CD8-positive, alpha-beta memory T cell (primary cell): ENCODE measurements at regions not wholly inside any gene's neighbourhood (a gene's known extent, or its start where the extent isn't known, plus 50 kb on each side); places are given as distances from the start of the nearest gene placed in this dataset.

ENCODE experiments used
- CTCF ChIA-PET: fragments of 350-600 bp; sonication (Branson Sonifier 250); formaldehyde crosslinking; loops from one replicate; lab custom pipeline; 2021; ENCODE audit warnings: antibody characterized with exemption; lab: Charles Lee
- POLR2A ChIA-PET: fragments of 350-600 bp; sonication (Branson Sonifier 250); formaldehyde crosslinking; loops from one replicate; lab custom pipeline; 2021; ENCODE audit warnings: antibody characterized with exemption; lab: Charles Lee
- DNase-seq, 5 donors: peaks; one replicate each; pipeline versions ENCODE4 v3.0.0 to v3.0.0-alpha.2; 2020 to 2022; ENCODE audit warnings: mixed read lengths in 1 of 5
- H3K27ac ChIP-seq: one replicate; pipeline ENCODE4 v1.7.0; 2013; ENCODE audit warnings: low read depth, mild to moderate bottlenecking, low read length, moderate library complexity
- H3K27me3 ChIP-seq: 2 replicates; pipeline ENCODE4 v1.7.0; 2013; ENCODE audit warnings: low read length, mild to moderate bottlenecking; ENCODE audit not compliant: insufficient read depth, poor library complexity, severe bottlenecking
- H3K36me3 ChIP-seq: 2 replicates; pipeline ENCODE4 v1.7.0; 2013; ENCODE audit warnings: mild to moderate bottlenecking, low read length, moderate library complexity; ENCODE audit not compliant: insufficient read depth
- H3K4me1 ChIP-seq: 2 replicates; pipeline ENCODE4 v1.7.0; 2013; ENCODE audit warnings: mild to moderate bottlenecking, low read length, moderate library complexity; ENCODE audit not compliant: insufficient read depth
- H3K4me3 ChIP-seq: 2 replicates; pipeline ENCODE4 v1.7.0; 2013; ENCODE audit warnings: mild to moderate bottlenecking, low read length
- H3K9me3 ChIP-seq: 2 replicates; pipeline ENCODE4 v1.7.0; 2013; ENCODE audit warnings: mild to moderate bottlenecking, low read length
- H3K27ac Mint-ChIP-seq, 8 donors: one replicate each; pipeline ENCODE4 v1.8.0; 2020 to 2021; ENCODE audit warnings: mixed read lengths in 8 of 8, mild to moderate bottlenecking in 6 of 8, inconsistent platforms in 3 of 8, moderate library complexity in 3 of 8
- H3K27me3 Mint-ChIP-seq, 2 donors: one replicate each; pipeline ENCODE4 v1.8.0; 2020 to 2021; ENCODE audit warnings: mixed read lengths in 2 of 2, mild to moderate bottlenecking in 1 of 2, moderate library complexity in 1 of 2
- H3K36me3 Mint-ChIP-seq, 3 donors: one replicate each; pipeline ENCODE4 v1.8.0; 2020 to 2021; ENCODE audit warnings: mixed read lengths in 3 of 3, inconsistent platforms in 1 of 3, mild to moderate bottlenecking in 1 of 3
- H3K4me1 Mint-ChIP-seq, 3 donors: one replicate each; pipeline ENCODE4 v1.8.0; 2020 to 2021; ENCODE audit warnings: mixed read lengths in 3 of 3, inconsistent platforms in 1 of 3, mild to moderate bottlenecking in 1 of 3
- H3K4me3 Mint-ChIP-seq, 7 donors: one replicate each; pipeline ENCODE4 v1.8.0; 2020 to 2021; ENCODE audit warnings: mixed read lengths in 7 of 7, mild to moderate bottlenecking in 6 of 7, moderate library complexity in 4 of 7, inconsistent platforms in 2 of 7
- H3K9me3 Mint-ChIP-seq, 5 donors: one replicate each; pipeline ENCODE4 v1.8.0; 2020 to 2022; ENCODE audit warnings: mixed read lengths in 5 of 5, mild to moderate bottlenecking in 3 of 5, moderate library complexity in 2 of 5, inconsistent platforms in 1 of 5

DNA sequence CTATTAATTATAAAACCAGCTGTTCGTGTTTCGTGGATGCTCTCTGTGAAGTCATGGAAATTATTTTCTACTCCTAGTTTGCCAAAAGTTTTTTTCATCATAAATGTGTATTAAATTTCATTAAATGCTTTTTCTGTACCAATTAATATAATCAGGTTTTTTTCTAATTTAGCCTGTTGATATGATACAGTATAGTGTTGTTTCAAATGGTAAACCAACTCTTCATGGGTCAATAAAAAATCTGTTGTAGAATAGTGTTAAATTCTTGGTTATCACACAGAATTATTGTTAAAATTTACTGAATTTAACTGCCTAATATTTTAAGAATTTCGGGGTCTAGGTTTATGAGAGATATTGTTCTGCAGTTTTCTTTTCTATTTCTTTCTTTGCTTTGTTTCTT is 505.9 kb upstream of the MANEA start:
- H3K27me3 Mint-ChIP-seq: no peaks in the 10 kb centered on the region
- H3K4me3 Mint-ChIP-seq: no peak overlapping the region
- no peaks in the 10 kb centered on the region for H3K4me1 Mint-ChIP-seq
- Histone ChIP-seq H3K27me3 (no peaks in the 10 kb centered on the region), H3K4me1 (no peaks in the 10 kb centered on the region), H3K27ac (no peak overlapping the region), H3K36me3 (no peaks in the 10 kb centered on the region), H3K4me3 (no peak overlapping the region), H3K9me3 (no peaks in the 10 kb centered on the region)
- H3K27ac Mint-ChIP-seq: no peak overlapping the region
- ChIA-PET CTCF (no interaction called here), POLR2A (no interaction called here)
- peaks cover 0 to 21% (median 3%) of the 10 kb centered on the region in 5 donors for H3K9me3 Mint-ChIP-seq
- no peak for DNase-seq
- H3K36me3 Mint-ChIP-seq: peaks cover 0 to 3% (median 0%) of the 10 kb centered on the region in 3 donors

DNA sequence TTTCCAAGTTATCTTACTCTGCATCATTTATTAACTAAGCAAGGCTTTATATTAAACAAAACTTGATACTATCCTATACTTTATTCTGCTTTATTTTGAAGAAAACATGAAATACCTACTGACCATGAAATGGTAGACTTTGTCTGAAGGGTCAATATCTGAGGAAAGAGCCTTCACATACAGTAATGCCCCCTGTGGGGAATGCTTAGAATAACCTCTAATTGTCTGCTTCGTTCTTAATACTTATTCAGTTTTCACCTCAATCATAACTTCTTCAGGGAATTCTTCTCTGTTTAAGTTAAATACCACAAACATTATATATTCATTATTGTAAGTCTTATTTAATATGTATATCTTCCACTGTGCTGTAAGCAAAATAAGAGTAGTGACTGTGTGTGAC is 498.9 kb upstream of the MANEA start:
- Histone ChIP-seq H3K4me3 (no peak overlapping the region), H3K4me1 (no peaks in the 10 kb centered on the region), H3K27me3 (no peaks in the 10 kb centered on the region), H3K27ac (no peak overlapping the region), H3K9me3 (no peaks in the 10 kb centered on the region), H3K36me3 (no peaks in the 10 kb centered on the region)
- no peaks in the 10 kb centered on the region for H3K36me3 Mint-ChIP-seq
- H3K4me1 Mint-ChIP-seq: no peaks in the 10 kb centered on the region
- no peak overlapping the region for H3K4me3 Mint-ChIP-seq
- H3K27ac Mint-ChIP-seq: no peak overlapping the region
- ChIA-PET CTCF (no interaction called here), POLR2A (no interaction called here)
- no peak for DNase-seq
- H3K27me3 Mint-ChIP-seq: no peaks in the 10 kb centered on the region
- peaks cover 0 to 8% (median 2%) of the 10 kb centered on the region in 5 donors for H3K9me3 Mint-ChIP-seq

GRCh38 chr6:95081231-95081630 is 496.1 kb upstream of the MANEA start:
- POLR2A ChIA-PET: no interaction called here
- no peaks in the 10 kb centered on the region for H3K36me3 Mint-ChIP-seq
- peaks cover 0 to 2% (median 0%) of the 10 kb centered on the region in 5 donors for H3K9me3 Mint-ChIP-seq
- H3K27me3 ChIP-seq: no peaks in the 10 kb centered on the region
- no peaks in the 10 kb centered on the region for H3K27me3 Mint-ChIP-seq
- H3K9me3 ChIP-seq: no peaks in the 10 kb centered on the region
- no peak overlapping the region for H3K27ac ChIP-seq
- no peak for DNase-seq
- H3K4me3 ChIP-seq: no peak overlapping the region
- no peaks in the 10 kb centered on the region for H3K4me1 Mint-ChIP-seq
- H3K4me1 ChIP-seq: no peaks in the 10 kb centered on the region
- H3K27ac Mint-ChIP-seq: no peak overlapping the region
- CTCF ChIA-PET: no interaction called here
- no peak overlapping the region for H3K4me3 Mint-ChIP-seq
- H3K36me3 ChIP-seq: no peaks in the 10 kb centered on the region

DNA sequence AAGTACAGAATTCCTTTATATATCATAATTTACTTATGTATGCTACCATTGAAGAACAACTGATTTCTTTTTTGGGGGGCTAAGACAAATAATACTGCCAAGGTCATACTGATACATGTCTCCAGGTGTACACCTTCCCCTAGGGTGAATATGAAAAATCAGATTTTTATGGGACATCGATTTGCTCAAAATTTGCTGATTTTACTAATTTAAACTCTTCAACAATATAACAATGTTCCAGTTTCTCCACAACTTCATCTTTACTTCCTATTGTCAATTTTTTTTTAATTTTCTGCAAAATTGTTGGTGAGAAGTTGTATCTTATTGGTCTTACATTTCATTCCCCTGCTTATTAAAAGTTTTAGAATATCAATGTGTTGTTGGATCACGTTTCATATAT is 495.4 kb upstream of the MANEA start:
- H3K9me3 ChIP-seq: no peaks in the 10 kb centered on the region
- CTCF ChIA-PET: no interaction called here
- Mint-ChIP-seq H3K27me3 (no peaks in the 10 kb centered on the region), H3K27ac (no peak overlapping the region), H3K9me3 (peaks cover 0 to 2% (median 0%) of the 10 kb centered on the region in 5 donors), H3K4me3 (no peak overlapping the region), H3K36me3 (no peaks in the 10 kb centered on the region), H3K4me1 (no peaks in the 10 kb centered on the region)
- H3K27ac ChIP-seq: no peak overlapping the region
- no peak overlapping the region for H3K4me3 ChIP-seq
- no peaks in the 10 kb centered on the region for H3K36me3 ChIP-seq
- no peak for DNase-seq
- no peaks in the 10 kb centered on the region for H3K27me3 ChIP-seq
- no peaks in the 10 kb centered on the region for H3K4me1 ChIP-seq
- POLR2A ChIA-PET: no interaction called here

GRCh38 chr6:95083506-95083905 is 493.8 kb upstream of the MANEA start:
- no peak overlapping the region for H3K4me3 Mint-ChIP-seq
- H3K4me1 ChIP-seq: no peaks in the 10 kb centered on the region
- H3K36me3 ChIP-seq: no peaks in the 10 kb centered on the region
- no peaks in the 10 kb centered on the region for H3K4me1 Mint-ChIP-seq
- peaks cover 0 to 2% (median 0%) of the 10 kb centered on the region in 5 donors for H3K9me3 Mint-ChIP-seq
- no peaks in the 10 kb centered on the region for H3K9me3 ChIP-seq
- H3K27ac Mint-ChIP-seq: no peak overlapping the region
- no peak overlapping the region for H3K27ac ChIP-seq
- CTCF ChIA-PET: no interaction called here
- H3K36me3 Mint-ChIP-seq: no peaks in the 10 kb centered on the region
- no peaks in the 10 kb centered on the region for H3K27me3 Mint-ChIP-seq
- H3K27me3 ChIP-seq: no peaks in the 10 kb centered on the region
- DNase-seq: no peak
- POLR2A ChIA-PET: no interaction called here
- H3K4me3 ChIP-seq: no peak overlapping the region

- H3K36me3 Mint-ChIP-seq: no peaks in the 10 kb centered on the region
- Histone ChIP-seq H3K27me3 (no peaks in the 10 kb centered on the region), H3K9me3 (no peaks in the 10 kb centered on the region), H3K27ac (no peak overlapping the region), H3K4me3 (no peak overlapping the region), H3K36me3 (no peaks in the 10 kb centered on the region), H3K4me1 (no peaks in the 10 kb centered on the region)
- no peaks in the 10 kb centered on the region for H3K9me3 Mint-ChIP-seq
- no peaks in the 10 kb centered on the region for H3K4me1 Mint-ChIP-seq
- no peak overlapping the region for H3K4me3 Mint-ChIP-seq
- no peaks in the 10 kb centered on the region for H3K27me3 Mint-ChIP-seq
- POLR2A ChIA-PET: no interaction called here
- DNase-seq: no peak
- CTCF ChIA-PET: no interaction called here
- no peak overlapping the region for H3K27ac Mint-ChIP-seq
These were observed 492.5 kb upstream of the MANEA start for GRCh38 chr6:95084867-95085266.

- Histone ChIP-seq H3K27me3 (no peaks in the 10 kb centered on the region), H3K9me3 (no peaks in the 10 kb centered on the region), H3K4me3 (no peak overlapping the region), H3K4me1 (no peaks in the 10 kb centered on the region), H3K36me3 (no peaks in the 10 kb centered on the region), H3K27ac (no peak overlapping the region)
- no peak for DNase-seq
- ChIA-PET CTCF (no interaction called here), POLR2A (no interaction called here)
- Mint-ChIP-seq H3K9me3 (no peaks in the 10 kb centered on the region), H3K36me3 (no peaks in the 10 kb centered on the region), H3K4me1 (no peaks in the 10 kb centered on the region), H3K27me3 (no peaks in the 10 kb centered on the region), H3K4me3 (no peak overlapping the region), H3K27ac (no peak overlapping the region)
These were observed 489.8 kb upstream of the MANEA start for GRCh38 chr6:95087394-95088097.

- POLR2A ChIA-PET: no interaction called here
- H3K9me3 ChIP-seq: no peaks in the 10 kb centered on the region
- no peaks in the 10 kb centered on the region for H3K36me3 Mint-ChIP-seq
- H3K4me3 ChIP-seq: no peak overlapping the region
- H3K4me1 Mint-ChIP-seq: no peaks in the 10 kb centered on the region
- no peaks in the 10 kb centered on the region for H3K27me3 Mint-ChIP-seq
- H3K27me3 ChIP-seq: no peaks in the 10 kb centered on the region
- H3K4me1 ChIP-seq: no peaks in the 10 kb centered on the region
- H3K27ac ChIP-seq: no peak overlapping the region
- peaks cover 0 to 5% (median 0%) of the 10 kb centered on the region in 5 donors for H3K9me3 Mint-ChIP-seq
- DNase-seq: no peak
- no peaks in the 10 kb centered on the region for H3K36me3 ChIP-seq
- H3K4me3 Mint-ChIP-seq: no peak overlapping the region
- H3K27ac Mint-ChIP-seq: no peak overlapping the region
- CTCF ChIA-PET: no interaction called here
These were observed 485.4 kb upstream of the MANEA start for GRCh38 chr6:95091823-95092436.
